HG03039 (cell line): ENCODE measurements at regions not wholly inside any gene's neighbourhood (a gene's known extent, or its start where the extent isn't known, plus 50 kb on each side); places are given as distances from the start of the nearest gene placed in this dataset.

Source experiments
- ATAC-seq: cut with Tn5 transposase; IDR thresholded peaks from one replicate; pipeline ENCODE4 v1.9.1; 2021; ENCODE audit warnings: mild to moderate bottlenecking, moderate library complexity; ENCODE audit not compliant: unreplicated experiment

DNA sequence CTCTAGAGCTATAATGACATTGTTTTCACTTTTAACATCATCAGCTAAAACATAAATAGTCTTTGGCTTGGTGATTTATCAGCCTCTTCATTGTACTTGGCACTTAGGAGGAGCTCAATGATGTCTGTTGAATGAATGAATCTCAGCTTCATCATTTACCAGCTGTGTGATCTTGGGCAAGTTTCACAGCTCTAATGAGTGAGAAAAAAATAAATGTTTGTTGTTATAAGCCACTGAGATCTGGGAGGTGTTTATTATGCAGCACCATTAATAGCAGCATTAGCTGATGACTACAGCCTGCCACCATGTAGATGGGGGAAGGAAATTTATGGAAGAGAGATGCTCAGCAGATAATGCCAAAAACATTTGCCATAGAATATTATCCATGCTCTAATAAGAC, 63.6 kb upstream of the C1QTNF7 start:
- no peak for ATAC-seq

- no peak for ATAC-seq
These were observed 62.2 kb upstream of the C1QTNF7 start for GRCh38 chr4:15365641-15366040.

DNA sequence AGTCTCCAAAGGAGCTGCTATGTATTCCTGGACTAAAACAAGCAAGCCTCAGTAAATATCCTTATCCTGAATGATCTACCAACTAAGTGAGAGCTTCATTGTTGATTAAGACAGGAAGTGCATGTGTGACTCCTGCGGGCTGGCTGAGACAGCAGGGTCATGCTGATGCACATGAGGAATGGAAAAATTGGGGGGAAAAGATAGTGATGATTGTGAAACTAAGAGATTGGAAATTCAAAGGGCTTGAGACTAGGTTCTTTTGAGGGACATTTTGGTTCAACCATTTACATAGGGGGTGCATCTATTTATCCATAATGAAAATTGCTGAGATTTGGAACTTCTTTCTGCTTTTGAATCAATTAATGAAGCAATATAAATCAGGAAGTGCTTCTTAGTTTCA, 61.1 kb upstream of the C1QTNF7 start:
- no peak for ATAC-seq

DNA sequence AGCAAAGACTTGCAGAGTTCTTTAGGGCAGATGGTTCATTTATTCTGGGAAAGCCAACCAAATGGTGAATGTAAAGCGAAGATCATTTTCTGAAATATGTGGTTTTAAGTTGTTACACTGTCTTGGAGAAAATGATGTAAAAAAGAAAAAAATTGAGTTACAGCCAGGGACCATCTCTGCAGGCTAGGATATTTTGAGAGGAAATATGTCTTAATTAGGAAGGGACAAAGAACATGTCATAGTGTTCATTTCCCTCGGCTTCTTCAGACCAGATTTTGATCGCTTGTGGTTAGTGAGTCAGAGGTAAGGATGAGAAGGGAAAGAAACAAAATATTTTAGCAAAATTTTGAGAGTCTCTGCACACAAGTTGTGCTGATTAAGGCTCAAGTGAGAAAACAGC, 59.0 kb upstream of the C1QTNF7 start:
- ATAC-seq = no peak

- ATAC-seq = no peak
These were observed 57.5 kb upstream of the C1QTNF7 start for GRCh38 chr4:15370296-15370695.

- no peak for ATAC-seq
These were observed 54.5 kb upstream of the C1QTNF7 start for GRCh38 chr4:15373363-15373762.

DNA sequence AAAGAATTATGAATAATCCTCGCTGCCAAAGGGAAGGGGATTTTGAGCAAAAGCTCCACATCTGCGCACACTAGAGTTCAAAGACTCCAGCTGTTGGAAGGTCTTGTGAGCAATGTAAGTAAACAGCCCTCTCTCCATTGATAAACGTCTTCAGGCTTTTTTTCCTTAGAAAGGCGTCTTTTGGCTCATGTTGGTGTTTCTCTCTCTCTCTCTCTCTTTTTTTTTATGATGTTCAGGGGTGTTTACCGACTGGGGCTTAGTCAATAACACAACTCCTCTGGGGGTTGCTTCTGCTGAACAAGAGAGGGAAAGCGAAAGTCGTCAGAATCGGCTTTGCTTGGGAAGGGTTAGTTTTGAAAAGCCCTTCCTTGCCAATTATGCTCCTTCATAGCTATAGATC, 53.2 kb upstream of the C1QTNF7 start:
- ATAC-seq = no peak

DNA sequence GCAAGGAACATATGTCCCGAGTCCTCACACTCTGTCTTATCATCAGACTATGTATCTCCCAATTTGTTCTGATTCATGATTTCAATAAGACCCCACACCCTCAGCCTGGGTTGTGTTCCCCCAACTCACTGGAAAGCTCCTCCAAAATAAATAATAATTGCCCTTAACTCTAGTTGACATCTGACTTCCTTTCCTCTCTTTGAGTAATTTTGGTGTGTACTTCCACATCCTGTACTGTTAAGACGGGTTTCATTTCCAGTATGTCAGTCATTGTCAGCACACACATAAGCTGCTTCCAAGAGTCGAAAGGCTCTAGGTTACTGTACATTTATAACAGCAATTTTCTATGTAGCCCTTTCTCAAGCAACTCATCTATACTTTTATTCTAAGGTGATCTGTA, 52.2 kb upstream of the C1QTNF7 start:
- ATAC-seq = no peak

DNA sequence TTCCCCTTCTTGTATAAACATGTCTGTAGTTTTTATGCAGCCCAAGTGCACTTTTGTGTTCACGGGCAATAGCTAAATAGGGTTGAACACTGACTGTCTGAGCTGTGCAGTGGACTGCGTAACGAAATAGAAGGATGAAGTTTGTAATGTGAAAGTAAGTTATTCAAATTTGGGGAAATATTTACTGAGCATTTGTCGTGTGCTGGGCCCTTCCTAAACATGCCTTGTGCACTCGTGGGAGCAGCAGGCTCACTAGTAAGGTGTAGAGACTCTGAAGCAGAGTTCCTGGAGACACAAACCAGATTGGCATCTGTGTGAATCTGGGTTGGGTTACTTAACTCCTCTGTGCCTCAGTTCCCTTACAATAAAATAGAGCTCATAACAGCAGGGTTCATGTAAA, 51.7 kb upstream of the C1QTNF7 start:
- ATAC-seq = no peak

- no peak for ATAC-seq
These were observed 51.2 kb upstream of the C1QTNF7 start for GRCh38 chr4:15376594-15376993.
